ENCODE measurements at regions not wholly inside any gene's neighbourhood (a gene's known extent, or its start where the extent isn't known, plus 50 kb on each side); places are given as distances from the start of the nearest gene placed in this dataset.

DNA sequence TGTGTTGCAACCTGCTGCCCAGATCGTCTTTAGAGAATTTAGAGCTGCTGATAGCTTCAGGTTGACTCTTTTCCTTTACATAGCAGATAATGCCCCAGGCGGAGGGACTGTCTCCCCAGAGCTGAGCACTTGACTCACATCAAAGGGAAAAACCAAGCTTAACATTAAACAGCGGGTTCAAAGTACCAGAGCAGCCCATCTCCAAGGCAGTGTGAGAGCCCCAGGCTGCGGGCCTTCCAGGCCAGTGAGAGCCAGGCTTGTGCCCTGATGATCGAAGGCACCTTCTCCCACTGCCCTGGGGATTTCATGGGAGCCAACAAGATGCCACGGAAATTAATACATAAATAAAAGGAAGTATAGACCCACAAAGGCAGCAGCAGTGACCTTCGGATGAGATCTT is 275.6 kb downstream of the XXYLT1 start:
- ATAC-seq (ENCODE audit: low read depth) (no peak), DNase-seq (no peak)
- Histone ChIP-seq H3K23ac (ENCODE audit: low read depth, low read length) (no peak overlapping the region), H2AK5ac (ENCODE audit: low read depth, low read length) (no peak overlapping the region), H4K20me1 (ENCODE audit: insufficient read depth, low read length) (no peaks in the 10 kb centered on the region), H3K27me3 (ENCODE audit: control insufficient read depth, insufficient read depth, low read length) (peaks cover 40% of the 10 kb centered on the region), H3K27ac (ENCODE audit: insufficient read depth, low read length) (no peak overlapping the region), H3K9ac (ENCODE audit: low read depth, low read length) (no peak overlapping the region), H3K79me1 (ENCODE audit: low read depth in 1 of 2, low read length in 2 of 2) (no peaks in the 10 kb centered on the region), H3K18ac (ENCODE audit: low read depth, low read length) (no peak overlapping the region), H3K4me3 (ENCODE audit: insufficient read depth, low read depth, low read length) (no peak overlapping the region), H4K8ac (ENCODE audit: low read depth in 2 of 2, low read length in 2 of 2) (no peak overlapping the region), H2BK15ac (ENCODE audit: low read depth, low read length) (no peak overlapping the region), H3K56ac (ENCODE audit: extremely low read depth, insufficient read depth, low read length) (no peak overlapping the region), H2BK5ac (ENCODE audit: low read depth, low read length, poor library complexity, severe bottlenecking) (no peak overlapping the region), H3K4me2 (ENCODE audit: low read depth, low read length) (no peak overlapping the region), H3K4me1 (ENCODE audit: control insufficient read depth, insufficient read depth, low read length) (no peaks in the 10 kb centered on the region), H3K36me3 (ENCODE audit: control insufficient read depth, insufficient read depth, low read length) (no peaks in the 10 kb centered on the region), H2AFZ (replicated peaks; ENCODE audit: low read length, poor library complexity) (no peak overlapping the region), H3K14ac (replicated peaks; ENCODE audit: low read depth, low read length) (no peak overlapping the region), H3K4ac (ENCODE audit: low read depth, low read length) (no peak overlapping the region), H3K9me3 (ENCODE audit: control insufficient read depth, insufficient read depth, low read length) (no peaks in the 10 kb centered on the region), H2AK9ac (replicated peaks; ENCODE audit: low read depth, low read length, poor library complexity) (no peak overlapping the region), H2BK20ac (ENCODE audit: low read depth, low read length) (no peak overlapping the region), H4K91ac (ENCODE audit: insufficient read depth, low read depth, low read length) (no peak overlapping the region), H2BK120ac (ENCODE audit: low read depth, low read length) (no peak overlapping the region), H4K5ac (ENCODE audit: low read depth, low read length) (no peak overlapping the region), H3K9me1 (ENCODE audit: insufficient read depth, low read length) (no peaks in the 10 kb centered on the region)
- in situ Hi-C loops (cut with MboI; ENCODE audit: low sequenced_read_pairs) = no loop called here
- 100% methylated on average over 1 of the region's 7 CpGs; no CpG with 5 or more reads in 1 of the 2 experiments for WGBS, 2 experiments (ENCODE audit: extremely low coverage in 2 of 2, insufficient read length in 1 of 2)
- dilution Hi-C loops (cut with HindIII; ENCODE audit: low sequenced_read_pairs, unreplicated experiment) = no loop called here
- no TSS peak for BruUV-seq (replicated peaks)
- TF ChIP-seq RCOR1 (IDR thresholded peaks at IDR 0.05; ENCODE audit: insufficient replicate concordance, low read length) = no peak
- TF ChIP-seq, protein P1, sequence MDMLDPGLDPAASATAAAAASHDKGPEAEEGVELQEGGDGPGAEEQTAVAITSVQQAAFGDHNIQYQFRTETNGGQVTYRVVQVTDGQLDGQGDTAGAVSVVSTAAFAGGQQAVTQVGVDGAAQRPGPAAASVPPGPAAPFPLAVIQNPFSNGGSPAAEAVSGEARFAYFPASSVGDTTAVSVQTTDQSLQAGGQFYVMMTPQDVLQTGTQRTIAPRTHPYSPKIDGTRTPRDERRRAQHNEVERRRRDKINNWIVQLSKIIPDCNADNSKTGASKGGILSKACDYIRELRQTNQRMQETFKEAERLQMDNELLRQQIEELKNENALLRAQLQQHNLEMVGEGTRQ (IDR thresholded peaks at IDR 0.05; ENCODE audit: low read depth, low read length) = no peak
- TF ChIP-seq, protein P2, sequence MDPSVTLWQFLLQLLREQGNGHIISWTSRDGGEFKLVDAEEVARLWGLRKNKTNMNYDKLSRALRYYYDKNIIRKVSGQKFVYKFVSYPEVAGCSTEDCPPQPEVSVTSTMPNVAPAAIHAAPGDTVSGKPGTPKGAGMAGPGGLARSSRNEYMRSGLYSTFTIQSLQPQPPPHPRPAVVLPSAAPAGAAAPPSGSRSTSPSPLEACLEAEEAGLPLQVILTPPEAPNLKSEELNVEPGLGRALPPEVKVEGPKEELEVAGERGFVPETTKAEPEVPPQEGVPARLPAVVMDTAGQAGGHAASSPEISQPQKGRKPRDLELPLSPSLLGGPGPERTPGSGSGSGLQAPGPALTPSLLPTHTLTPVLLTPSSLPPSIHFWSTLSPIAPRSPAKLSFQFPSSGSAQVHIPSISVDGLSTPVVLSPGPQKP (IDR thresholded peaks at IDR 0.05; ENCODE audit: borderline replicate concordance, low read depth, low read length) = no peak
- TF ChIP-seq CEBPB (IDR thresholded peaks at IDR 0.05; ENCODE audit: low read depth, low read length) = no peak
- no peak for TF ChIP-seq CHD1 (IDR thresholded peaks at IDR 0.05; ENCODE audit: low read depth, low read length)
- TF ChIP-seq RAD21 (IDR thresholded peaks at IDR 0.05; ENCODE audit: low read length) = no peak
- TF ChIP-seq FOS (IDR thresholded peaks at IDR 0.05; ENCODE audit: low read depth, low read length) = no peak
- TF ChIP-seq MAZ (IDR thresholded peaks at IDR 0.05; ENCODE audit: borderline replicate concordance, low read depth, low read length) = no peak
- TF ChIP-seq MXI1 (IDR thresholded peaks at IDR 0.05; ENCODE audit: borderline replicate concordance, low read depth, low read length) = no peak
- no peak for TF ChIP-seq RFX5 (IDR thresholded peaks at IDR 0.05; ENCODE audit: low read depth, low read length)
- TF ChIP-seq POLR2A (IDR thresholded peaks at IDR 0.05; ENCODE audit: low read depth, low read length) = no peak
- intact Hi-C loops (cut with micrococcal nuclease) = no loop called here
- POLR2A ChIA-PET (ENCODE audit: unreplicated experiment) = no interaction called here
- CTCF ChIA-PET = no interaction called here

Measured in IMR-90 (cell line).